ACHN (cell line): ENCODE measurements at regions not wholly inside any gene's neighbourhood (a gene's known extent, or its start where the extent isn't known, plus 50 kb on each side); places are given as distances from the start of the nearest gene placed in this dataset.
"Not testable (repeated sequence)": the region's sequence is repeated elsewhere in the genome, so short reads cannot be mapped to it uniquely, and the experiment has no call there.

Experiments used
- DNase-seq: peaks from one replicate; pipeline ENCODE4 v3.0.0-alpha.2; 2015
- in situ Hi-C: cut with HindIII; loops from 2 replicates; pipeline ENCODE4 v1.10.0; 2017; ENCODE audit warnings: low sequenced_read_pairs, low pct_ligation_motif_present, low pct_unique_long_range_greater_than_20kb

DNA sequence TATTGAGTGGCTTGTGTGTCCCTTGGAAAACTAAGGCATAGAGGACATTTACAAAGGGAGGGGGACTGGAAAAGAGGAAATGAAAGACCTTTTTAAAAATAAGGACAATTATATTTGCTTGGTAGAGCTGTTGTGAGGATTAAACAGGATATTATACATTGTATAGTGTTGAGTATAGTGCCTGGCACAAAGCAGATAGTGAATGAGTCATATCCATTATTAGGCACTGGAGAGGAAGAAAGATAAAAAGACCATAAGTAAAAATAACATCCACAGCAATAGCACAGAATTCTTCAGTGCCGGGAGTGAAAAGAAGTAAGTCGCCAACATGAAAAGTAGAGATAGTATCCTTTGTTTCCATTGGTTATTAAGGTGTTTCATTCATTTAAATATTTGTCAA is 623.3 kb downstream of the PDCD6IP start:
- in situ Hi-C loops = no loop called here
- DNase-seq = no peak

- in situ Hi-C loops = no loop called here
- DNase-seq = no peak
Measured at GRCh38 chr3:34439796-34440195, 641.4 kb downstream of the PDCD6IP start.

- no peak for DNase-seq
- in situ Hi-C loops = no loop called here
Measured at GRCh38 chr3:34444137-34444536, 645.7 kb downstream of the PDCD6IP start.

- in situ Hi-C loops = no loop called here
- DNase-seq = no peak
Measured at GRCh38 chr3:34449305-34449704, 650.9 kb downstream of the PDCD6IP start.

DNA sequence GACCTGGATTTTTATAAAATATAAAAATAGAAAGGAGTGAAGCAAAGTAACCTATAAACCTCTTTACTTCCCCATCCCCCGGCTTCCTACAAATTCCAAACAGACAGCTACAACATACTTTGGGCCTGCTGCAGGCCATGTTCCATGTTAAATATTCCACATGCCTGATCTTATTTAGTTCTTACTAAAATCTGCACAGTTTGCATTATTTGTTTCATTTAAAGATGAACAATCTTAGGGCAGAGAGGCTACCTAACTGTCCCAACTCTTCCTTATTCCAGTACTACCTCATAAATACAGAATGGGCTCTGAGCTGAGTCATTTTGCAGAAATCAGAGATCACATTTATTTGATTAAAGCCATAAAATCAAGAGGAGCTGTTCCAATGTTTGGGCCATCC is 665.0 kb downstream of the PDCD6IP start:
- DNase-seq = no peak
- in situ Hi-C loops = no loop called here

DNA sequence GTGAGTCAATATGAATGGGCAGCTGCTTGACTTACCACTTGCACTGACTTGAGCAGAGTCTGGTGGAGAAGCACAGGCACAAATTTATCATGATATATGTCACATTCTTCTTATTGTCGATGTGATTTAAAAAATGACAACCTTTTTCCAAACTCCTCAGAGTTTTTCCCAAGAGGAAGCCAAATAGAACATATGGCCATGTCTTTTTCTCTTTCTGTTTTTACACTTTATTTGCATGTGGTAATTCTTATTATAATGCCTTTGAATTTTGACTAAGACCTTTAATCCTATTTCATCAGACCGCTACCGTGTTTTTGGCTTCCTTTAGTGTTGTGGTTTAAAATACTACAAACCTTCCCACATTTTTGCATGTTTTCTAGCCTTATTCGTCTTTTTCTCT is 666.2 kb downstream of the PDCD6IP start:
- DNase-seq = no peak
- in situ Hi-C loops = no loop called here

- in situ Hi-C loops = no loop called here
- no peak for DNase-seq
Measured at GRCh38 chr3:34475851-34476250, 677.4 kb downstream of the PDCD6IP start.

DNA sequence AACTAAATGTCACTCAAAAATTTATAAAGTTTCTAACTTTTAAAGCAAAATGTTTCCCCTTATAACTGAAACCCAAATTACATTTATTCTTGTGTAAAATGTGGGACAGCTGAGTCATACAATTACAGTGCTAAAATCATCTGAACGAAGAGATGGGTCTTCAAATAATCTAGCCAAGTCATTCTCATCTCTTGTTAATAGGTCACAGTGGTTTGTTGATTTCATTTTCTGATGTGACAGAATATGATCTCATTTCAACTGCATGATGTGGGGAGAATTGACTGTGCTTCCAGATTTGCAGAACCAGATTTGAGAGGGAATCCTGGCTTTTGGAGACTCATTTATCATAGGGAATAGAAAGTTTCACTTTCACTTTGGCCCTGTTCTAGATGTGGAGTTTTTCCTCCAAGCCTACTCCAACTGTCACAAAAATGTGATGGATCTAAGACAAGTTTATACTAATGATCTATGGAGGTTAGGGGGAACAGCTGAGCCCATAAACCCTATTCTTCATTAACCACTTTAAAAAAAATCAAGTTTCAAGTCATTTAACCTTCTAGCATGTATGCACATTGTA is 685.0 kb downstream of the PDCD6IP start:
- peak; percentile 13 for DNase-seq
- in situ Hi-C loops = no loop called here

DNA sequence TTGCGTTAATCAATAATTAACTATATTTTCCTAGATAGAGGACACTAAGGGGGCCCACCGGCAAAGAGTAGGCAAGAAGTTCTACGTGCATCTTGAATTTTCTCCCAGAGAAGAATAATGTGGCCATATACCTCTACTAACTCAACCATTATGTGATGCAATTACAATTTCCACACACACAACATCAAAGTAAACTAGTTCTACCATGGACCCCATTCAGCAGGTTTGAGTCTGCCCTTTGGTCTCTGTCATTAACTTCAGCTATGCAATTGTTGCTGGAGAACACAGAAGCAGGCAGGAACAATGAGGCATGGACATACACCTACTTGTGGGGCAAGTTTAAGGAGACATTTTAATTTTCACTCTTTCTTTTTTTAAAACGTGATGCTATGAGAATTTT is 705.9 kb downstream of the PDCD6IP start:
- no peak for DNase-seq
- in situ Hi-C loops = no loop called here

GRCh38 chr3:34504775-34505174 is 706.3 kb downstream of the PDCD6IP start:
- DNase-seq = no peak
- in situ Hi-C loops = no loop called here

GRCh38 chr3:34508732-34509131 is 710.3 kb downstream of the PDCD6IP start:
- no peak for DNase-seq
- in situ Hi-C loops = no loop called here

- no peak for DNase-seq
Measured at GRCh38 chr3:34511891-34512290, 713.5 kb downstream of the PDCD6IP start.

DNA sequence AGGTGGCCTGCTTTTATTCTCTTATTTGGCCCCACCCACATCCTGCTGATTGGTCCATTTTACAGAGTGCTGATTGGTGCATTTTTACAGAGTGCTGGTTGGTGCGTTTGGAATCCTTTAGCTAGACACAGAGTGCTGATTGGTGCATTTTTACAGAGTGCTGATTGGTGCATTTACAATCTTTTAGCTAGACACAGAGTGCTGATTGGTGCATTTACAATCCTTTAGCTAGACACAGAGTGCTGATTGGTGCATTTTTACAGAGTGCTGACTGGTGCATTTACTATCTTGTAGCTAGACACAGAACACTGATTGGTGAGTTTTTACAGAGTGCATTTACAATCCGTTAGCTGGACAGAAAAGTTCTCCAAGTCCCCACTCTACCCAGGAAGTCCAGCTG is 720.6 kb downstream of the PDCD6IP start:
- DNase-seq, in situ Hi-C loops: not testable (repeated sequence)

More at GRCh38 chr3:34511891-34512290, 713.5 kb downstream of the PDCD6IP start:
- in situ Hi-C loops = no loop called here

DNA sequence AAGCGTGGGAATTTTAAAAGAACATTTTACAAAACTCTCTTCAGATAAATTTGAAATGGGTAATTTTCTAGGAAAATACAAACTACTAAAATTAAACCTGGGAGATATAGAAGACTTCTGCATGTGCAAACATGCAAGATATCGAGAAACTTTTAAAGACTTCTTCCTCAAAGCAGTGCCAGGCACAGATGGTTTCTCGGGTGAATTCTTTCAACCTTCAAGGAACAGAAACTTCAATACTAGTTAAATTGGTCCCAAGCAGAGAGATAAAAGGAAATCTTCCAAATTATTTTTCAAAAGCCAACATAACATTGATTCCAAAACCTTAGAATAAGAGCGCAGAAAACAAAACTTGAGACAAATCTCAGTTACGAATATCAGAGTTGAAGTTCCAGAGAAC is 732.7 kb downstream of the PDCD6IP start:
- no peak for DNase-seq
- in situ Hi-C loops = no loop called here

- in situ Hi-C loops = no loop called here
- DNase-seq = no peak
Measured at GRCh38 chr3:34533451-34533850, 735.0 kb downstream of the PDCD6IP start.

GRCh38 chr3:34534013-34534412 is 735.6 kb downstream of the PDCD6IP start:
- no peak for DNase-seq
- in situ Hi-C loops = no loop called here

GRCh38 chr3:34544136-34544535 is 745.7 kb downstream of the PDCD6IP start:
- in situ Hi-C loops = no loop called here
- DNase-seq = no peak

DNA sequence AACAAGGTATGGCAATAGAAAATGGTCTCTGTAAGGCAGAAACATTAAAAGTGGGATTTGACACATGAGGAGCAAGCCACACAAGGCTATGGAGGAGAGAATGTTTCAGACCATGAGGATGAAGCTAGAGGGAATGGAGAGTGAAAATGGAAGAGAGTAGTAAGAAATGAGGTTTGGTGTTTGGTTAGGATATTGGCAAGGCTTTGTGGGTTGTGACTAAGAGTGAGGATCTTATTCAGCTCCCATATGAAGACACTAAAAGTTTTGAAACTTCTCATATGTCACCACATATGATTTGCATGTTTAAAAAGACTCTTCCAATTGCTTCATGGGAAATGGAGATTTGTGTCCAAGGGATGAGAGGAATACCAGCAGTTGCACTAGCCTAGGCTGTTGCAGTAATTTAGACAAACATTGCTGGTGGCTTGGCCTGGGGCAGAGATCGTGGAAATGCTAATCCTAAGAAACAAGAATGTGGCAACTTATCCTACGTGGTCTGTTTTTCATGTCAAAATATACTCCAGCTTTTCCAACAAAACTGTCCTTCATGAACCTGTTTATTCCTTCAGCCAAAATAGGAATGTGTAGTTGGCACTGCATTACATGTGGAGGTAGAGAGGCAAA is 749.0 kb downstream of the PDCD6IP start:
- in situ Hi-C loops = no loop called here
- DNase-seq = no peak

GRCh38 chr3:34567266-34567665 is 768.8 kb downstream of the PDCD6IP start:
- in situ Hi-C loops = no loop called here

GRCh38 chr3:34568766-34569165 is 770.3 kb downstream of the PDCD6IP start:
- no peak for DNase-seq

More at GRCh38 chr3:34567266-34567665, 768.8 kb downstream of the PDCD6IP start:
- no peak for DNase-seq

More at GRCh38 chr3:34568766-34569165, 770.3 kb downstream of the PDCD6IP start:
- in situ Hi-C loops = no loop called here
